Osteocyte (in vitro differentiated cells): ENCODE measurements at regions not wholly inside any gene's neighbourhood (a gene's known extent, or its start where the extent isn't known, plus 50 kb on each side); places are given as distances from the start of the nearest gene placed in this dataset.

Source experiments
- DNase-seq: peaks from one replicate; pipeline ENCODE4 v3.0.0; 2021; ENCODE audit warnings: mixed read lengths; ENCODE audit not compliant: unreplicated experiment; ENCODE audit errors: extremely low spot score
- H3K27ac Mint-ChIP-seq: one replicate; pipeline ENCODE4 v1.8.0; 2021; ENCODE audit warnings: mild to moderate bottlenecking, mixed read lengths; ENCODE audit not compliant: unreplicated experiment
- H3K27me3 Mint-ChIP-seq: one replicate; pipeline ENCODE4 v1.8.0; 2021; ENCODE audit warnings: mixed read lengths; ENCODE audit not compliant: unreplicated experiment
- H3K36me3 Mint-ChIP-seq: one replicate; pipeline ENCODE4 v1.8.0; 2021; ENCODE audit warnings: mixed read lengths; ENCODE audit not compliant: unreplicated experiment
- H3K4me1 Mint-ChIP-seq: one replicate; pipeline ENCODE4 v1.8.0; 2021; ENCODE audit warnings: mixed read lengths; ENCODE audit not compliant: unreplicated experiment
- H3K4me3 Mint-ChIP-seq: one replicate; pipeline ENCODE4 v1.8.0; 2021; ENCODE audit warnings: mild to moderate bottlenecking, moderate library complexity, mixed read lengths; ENCODE audit not compliant: unreplicated experiment
- H3K9me3 Mint-ChIP-seq: one replicate; pipeline ENCODE4 v1.8.0; 2021; ENCODE audit warnings: mixed read lengths; ENCODE audit not compliant: unreplicated experiment
- CTCF ChIP-seq: fragments of 200-600 bp; sonication (generic); IDR thresholded peaks from 2 replicates; pipeline ENCODE4 v1.5.0; 2021; ENCODE audit warnings: antibody characterized with exemption, mild to moderate bottlenecking, moderate library complexity

DNA sequence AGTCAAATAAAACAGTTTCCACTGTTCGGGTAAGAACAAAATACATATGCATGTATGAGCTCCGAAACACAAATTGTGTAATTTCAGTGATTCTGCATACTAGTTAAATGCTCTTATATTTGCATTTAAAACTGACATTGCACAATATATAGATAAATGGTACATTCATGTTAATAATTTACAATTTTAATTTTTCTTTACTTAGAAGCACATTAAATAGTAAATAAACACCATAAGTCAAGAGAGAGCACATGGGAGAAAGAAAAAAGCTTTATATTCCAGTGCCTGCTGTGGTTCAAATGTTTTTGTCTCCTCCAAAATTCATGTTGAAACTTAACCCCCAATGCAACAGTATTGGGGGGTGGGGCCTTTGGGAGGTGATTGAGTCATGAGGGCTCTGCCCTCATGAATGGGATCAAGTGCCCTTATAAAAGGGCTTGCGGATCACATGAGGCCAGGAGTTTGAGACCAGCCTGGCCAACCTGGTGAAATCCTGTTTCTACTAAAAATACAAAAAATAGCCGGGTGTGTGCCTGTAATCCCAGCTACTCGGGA is 322.9 kb downstream of the BCOR start:
- peaks cover 5% of the 10 kb centered on the region for H3K9me3 Mint-ChIP-seq
- DNase-seq: no peak
- TF ChIP-seq CTCF: no peak
- no peak overlapping the region for H3K27ac Mint-ChIP-seq
- H3K4me1 Mint-ChIP-seq: peaks cover 7% of the 10 kb centered on the region
- H3K36me3 Mint-ChIP-seq: no peaks in the 10 kb centered on the region
- no peaks in the 10 kb centered on the region for H3K27me3 Mint-ChIP-seq
- H3K4me3 Mint-ChIP-seq: no peak overlapping the region

- H3K27me3 Mint-ChIP-seq: no peaks in the 10 kb centered on the region
- H3K4me1 Mint-ChIP-seq: no peaks in the 10 kb centered on the region
- no peak overlapping the region for H3K4me3 Mint-ChIP-seq
- TF ChIP-seq CTCF: no peak
- no peak for DNase-seq
- H3K9me3 Mint-ChIP-seq: peaks cover 13% of the 10 kb centered on the region
- H3K27ac Mint-ChIP-seq: no peak overlapping the region
- H3K36me3 Mint-ChIP-seq: no peaks in the 10 kb centered on the region
Observed at GRCh38 chrX:39777623-39778025, 320.1 kb downstream of the BCOR start.

GRCh38 chrX:39779952-39780783 is 317.6 kb downstream of the BCOR start:
- Mint-ChIP-seq H3K27ac (no peak overlapping the region), H3K4me1 (peaks cover 5% of the 10 kb centered on the region), H3K27me3 (no peaks in the 10 kb centered on the region), H3K36me3 (no peaks in the 10 kb centered on the region), H3K9me3 (peaks cover 13% of the 10 kb centered on the region), H3K4me3 (no peak overlapping the region)
- no peak for DNase-seq
- TF ChIP-seq CTCF: no peak

DNA sequence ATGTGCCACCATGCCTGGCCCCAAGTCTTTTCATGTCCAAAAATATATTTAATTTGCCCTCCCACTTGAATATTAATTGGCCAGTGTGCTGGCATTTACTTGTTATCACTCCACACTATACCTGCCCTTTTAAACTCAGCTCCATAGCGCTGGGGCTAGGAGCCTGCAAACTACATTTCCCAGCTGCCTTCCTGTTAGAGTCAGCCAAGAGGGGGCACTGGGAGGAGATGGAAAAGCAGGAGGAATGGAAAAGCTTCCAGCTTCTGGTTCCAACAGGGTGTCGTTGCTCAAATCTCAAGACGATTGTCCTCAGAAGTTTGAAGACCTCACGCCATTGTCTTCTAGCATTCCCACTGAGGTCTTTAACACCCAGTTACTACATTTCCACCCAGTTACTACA is 315.5 kb downstream of the BCOR start:
- H3K36me3 Mint-ChIP-seq: no peaks in the 10 kb centered on the region
- DNase-seq: no peak
- no peaks in the 10 kb centered on the region for H3K27me3 Mint-ChIP-seq
- TF ChIP-seq CTCF: no peak
- no peak overlapping the region for H3K4me3 Mint-ChIP-seq
- H3K9me3 Mint-ChIP-seq: peaks cover 13% of the 10 kb centered on the region
- H3K4me1 Mint-ChIP-seq: peaks cover 5% of the 10 kb centered on the region
- H3K27ac Mint-ChIP-seq: no peak overlapping the region

DNA sequence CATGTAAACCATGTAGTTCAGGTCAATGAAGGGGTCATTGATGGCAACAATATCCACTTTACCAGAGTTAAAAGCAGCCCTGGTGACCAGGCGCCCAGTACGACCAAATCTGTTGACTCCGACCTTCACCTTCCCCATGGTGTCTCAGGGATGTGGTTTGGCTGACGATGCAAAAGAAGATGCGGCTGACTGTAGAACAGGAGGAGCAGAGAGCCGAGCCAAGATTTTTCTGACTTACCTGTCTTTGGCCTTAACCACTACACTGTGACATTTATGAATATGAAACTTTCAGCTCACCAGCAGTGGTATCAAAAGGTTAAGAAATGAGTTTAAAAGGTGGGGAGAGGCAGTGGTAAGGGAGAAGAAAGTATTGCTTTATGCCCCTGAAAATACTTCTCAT is 309.8 kb downstream of the BCOR start:
- no peaks in the 10 kb centered on the region for H3K27me3 Mint-ChIP-seq
- H3K4me3 Mint-ChIP-seq: no peak overlapping the region
- no peak for DNase-seq
- no peak for TF ChIP-seq CTCF
- peaks cover 2% of the 10 kb centered on the region for H3K4me1 Mint-ChIP-seq
- H3K9me3 Mint-ChIP-seq: peaks cover 4% of the 10 kb centered on the region
- no peaks in the 10 kb centered on the region for H3K36me3 Mint-ChIP-seq
- no peak overlapping the region for H3K27ac Mint-ChIP-seq
